ENCODE measurements at regions not wholly inside any gene's neighbourhood (a gene's known extent, or its start where the extent isn't known, plus 50 kb on each side); places are given as distances from the start of the nearest gene placed in this dataset.
A peak's percentile ranks its signal among the peaks of the same experiment; 100 is the strongest.

DNA sequence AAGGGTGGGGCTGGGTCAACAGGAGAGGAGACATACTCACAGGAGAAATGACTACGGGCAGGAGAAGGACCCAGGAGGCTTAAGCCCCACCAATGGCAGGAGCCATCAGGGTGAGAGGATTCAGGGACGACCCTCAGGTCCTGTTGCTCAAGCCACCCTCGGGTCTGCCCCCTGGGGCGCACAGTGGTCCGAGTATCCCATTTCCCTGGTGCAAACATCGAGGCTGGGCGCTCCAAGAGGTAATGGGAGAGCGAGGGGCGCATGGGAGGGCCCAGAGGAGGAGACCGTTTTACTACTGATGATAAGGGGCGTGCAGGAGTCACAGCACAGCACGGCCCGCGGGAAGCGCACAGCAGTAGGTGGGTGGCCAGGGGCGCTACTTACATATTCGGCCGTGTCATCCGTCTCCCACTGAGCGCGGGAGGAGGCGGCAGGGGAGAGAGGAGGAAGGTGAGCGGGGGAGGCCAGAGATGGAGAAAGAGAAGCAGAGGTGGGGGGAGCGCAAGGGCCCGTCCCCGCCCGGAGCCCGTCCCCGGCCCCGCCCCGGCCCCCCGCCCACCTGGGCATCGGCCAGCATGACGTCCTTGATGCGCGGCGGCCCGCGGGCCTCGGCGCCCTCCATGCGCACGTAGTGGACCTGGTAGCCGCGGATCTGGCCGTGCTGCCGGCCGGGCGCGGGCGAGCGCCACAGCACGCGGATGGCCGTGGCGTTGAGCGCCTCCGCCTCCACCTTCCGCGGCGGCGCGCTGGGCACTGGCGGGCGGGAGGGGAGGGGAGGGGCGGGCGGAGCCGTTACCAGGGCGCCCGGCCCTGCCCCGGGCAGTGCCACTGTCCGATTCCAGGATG lies 111.5 kb downstream of the PTPRS start:
- Histone ChIP-seq H4K20me1 (ENCODE audit: insufficient read depth) (no peaks in the 10 kb centered on the region), H3F3A (ENCODE audit: insufficient read depth) (peaks cover 6% of the 10 kb centered on the region; the same call in 1 of the 2 replicates), H3K27me3 (replicated peaks; ENCODE audit: insufficient read depth) (no peaks in the 10 kb centered on the region), H2AFZ (no peak overlapping the region), H3K4me1 (ENCODE audit: insufficient read depth) (no peaks in the 10 kb centered on the region), H3K36me3 (ENCODE audit: low read depth) (peaks cover 3% of the 10 kb centered on the region; the same call in 1 of the 2 replicates), H3K27ac (no peak overlapping the region), H3K9me2 (ENCODE audit: insufficient read depth) (no peaks in the 10 kb centered on the region), H3K9ac (no peak overlapping the region), H3K79me2 (ENCODE audit: insufficient read depth) (no peaks in the 10 kb centered on the region), H3K4me3 (no peak overlapping the region), H3K9me3 (ENCODE audit: low read depth) (no peaks in the 10 kb centered on the region), H3K4me2 (ENCODE audit: unreplicated experiment) (no peak overlapping the region)
- 59 to 71% methylated on average over 36 to 66 of the region's 72 CpGs for WGBS, 2 experiments (ENCODE audit: low coverage in 1 of 2, low lambda C conversion rate in 2 of 2, missing lambda C conversion rate in 2 of 2)
- in situ Hi-C loops (cut with MboI), result no loop called here
- TF ChIP-seq EZH2 (IDR thresholded peaks at IDR 0.05; ENCODE audit: insufficient read depth, poor library complexity, severe bottlenecking) (no peak), EZH2phosphoT487 (IDR thresholded peaks at IDR 0.05; ENCODE audit: insufficient read depth, low read depth) (no peak)
- peak; percentile 53 for DNase-seq

DNA sequence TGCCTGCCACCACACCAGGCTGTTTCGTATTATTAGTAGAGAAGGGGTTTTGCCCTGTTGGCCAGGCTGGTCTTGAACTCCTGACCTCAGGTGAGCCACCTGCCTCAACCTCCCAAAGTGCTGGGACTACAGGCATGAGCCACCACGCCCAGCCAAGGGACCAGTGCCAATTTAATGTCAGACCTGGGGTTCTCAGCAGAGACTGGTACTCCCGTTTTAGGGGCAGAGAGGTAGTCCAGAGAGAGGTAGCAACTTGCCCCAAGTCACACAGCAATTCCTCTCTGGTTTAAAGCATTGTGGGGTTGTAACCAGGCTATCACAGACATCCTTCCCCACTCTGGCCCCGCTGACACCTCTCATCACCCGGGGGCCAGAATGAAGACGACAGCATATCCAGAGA lies 112.1 kb downstream of the PTPRS start:
- TF ChIP-seq EZH2 (IDR thresholded peaks at IDR 0.05; ENCODE audit: insufficient read depth, poor library complexity, severe bottlenecking) (no peak), EZH2phosphoT487 (IDR thresholded peaks at IDR 0.05; ENCODE audit: insufficient read depth, low read depth) (no peak)
- Histone ChIP-seq H3K4me2 (ENCODE audit: unreplicated experiment) (no peak overlapping the region), H3K27ac (no peak overlapping the region), H3K79me2 (ENCODE audit: insufficient read depth) (no peaks in the 10 kb centered on the region), H3K9me3 (ENCODE audit: low read depth) (no peaks in the 10 kb centered on the region), H3K9me2 (ENCODE audit: insufficient read depth) (no peaks in the 10 kb centered on the region), H3K36me3 (ENCODE audit: low read depth) (peaks cover 3% of the 10 kb centered on the region; the same call in 1 of the 2 replicates), H3K9ac (no peak overlapping the region), H2AFZ (no peak overlapping the region), H4K20me1 (ENCODE audit: insufficient read depth) (no peaks in the 10 kb centered on the region), H3K27me3 (replicated peaks; ENCODE audit: insufficient read depth) (no peaks in the 10 kb centered on the region), H3K4me3 (no peak overlapping the region), H3K4me1 (ENCODE audit: insufficient read depth) (no peaks in the 10 kb centered on the region), H3F3A (ENCODE audit: insufficient read depth) (peaks cover 6% of the 10 kb centered on the region; the same call in 1 of the 2 replicates)
- in situ Hi-C loops (cut with MboI), result no loop called here
- WGBS, 2 experiments (ENCODE audit: low coverage in 1 of 2, low lambda C conversion rate in 2 of 2, missing lambda C conversion rate in 2 of 2), result 87 to 90% methylated on average over 6 of the region's 6 CpGs
- DNase-seq, result no peak

DNA sequence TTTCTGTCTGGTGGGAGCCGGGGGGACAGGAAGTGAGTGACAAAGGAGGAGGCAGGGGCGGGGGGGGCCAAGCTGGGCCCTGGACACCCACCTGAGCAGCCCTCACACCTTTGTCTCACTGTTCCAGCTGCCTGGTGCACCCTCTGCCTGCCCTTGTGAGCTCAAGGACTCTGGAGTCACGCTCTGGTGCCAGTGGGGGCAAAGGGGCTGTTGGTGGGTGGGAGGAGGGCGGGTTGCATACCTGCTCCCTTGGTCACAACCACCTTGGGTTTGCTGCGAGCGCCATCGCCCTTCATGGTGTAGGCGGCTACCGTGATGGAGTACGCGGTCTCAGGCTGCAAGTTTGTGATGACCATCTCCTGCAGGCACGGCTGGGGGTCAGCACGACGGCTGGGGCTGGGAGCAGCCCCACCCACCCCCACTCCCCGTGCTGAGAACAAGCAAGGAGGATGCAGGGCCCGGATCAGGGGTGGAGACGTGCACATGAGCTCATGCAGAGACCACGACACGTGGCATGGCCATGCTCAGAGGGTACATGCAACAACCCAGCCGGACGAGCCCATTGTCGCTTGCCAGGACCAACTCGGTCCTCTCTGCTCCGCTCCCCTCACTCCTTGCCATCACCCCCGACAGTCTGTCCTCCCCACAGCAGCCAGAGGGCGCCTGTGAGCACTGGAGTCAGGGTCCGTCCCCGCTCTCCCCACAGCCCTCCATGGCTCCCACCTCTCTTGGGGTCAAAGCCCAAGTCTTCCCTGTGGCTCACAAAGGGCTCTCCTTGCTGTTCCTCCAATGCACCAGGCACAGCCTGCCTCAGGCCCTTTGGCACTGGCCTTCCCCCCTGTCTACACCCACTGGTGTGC lies 114.9 kb downstream of the PTPRS start:
- Histone ChIP-seq H3K36me3 (ENCODE audit: low read depth) (peaks cover 5% of the 10 kb centered on the region), H3K9ac (no peak overlapping the region), H4K20me1 (ENCODE audit: insufficient read depth) (no peaks in the 10 kb centered on the region), H3K9me3 (ENCODE audit: low read depth) (no peaks in the 10 kb centered on the region), H3K27me3 (replicated peaks; ENCODE audit: insufficient read depth) (no peaks in the 10 kb centered on the region), H3K4me2 (ENCODE audit: unreplicated experiment) (no peak overlapping the region), H3K79me2 (ENCODE audit: insufficient read depth) (no peaks in the 10 kb centered on the region), H3K27ac (no peak overlapping the region), H3K9me2 (ENCODE audit: insufficient read depth) (no peaks in the 10 kb centered on the region), H3K4me3 (no peak overlapping the region), H3F3A (ENCODE audit: insufficient read depth) (no peaks in the 10 kb centered on the region), H3K4me1 (ENCODE audit: insufficient read depth) (no peaks in the 10 kb centered on the region), H2AFZ (no peak overlapping the region)
- in situ Hi-C loops (cut with MboI), result no loop called here
- WGBS, 2 experiments (ENCODE audit: low coverage in 1 of 2, low lambda C conversion rate in 2 of 2, missing lambda C conversion rate in 2 of 2), result 80 to 81% methylated on average over 23 to 28 of the region's 28 CpGs
- DNase-seq, result peak; percentile 21
- TF ChIP-seq EZH2 (IDR thresholded peaks at IDR 0.05; ENCODE audit: insufficient read depth, poor library complexity, severe bottlenecking), result no peak
- TF ChIP-seq EZH2phosphoT487 (IDR thresholded peaks at IDR 0.05; ENCODE audit: insufficient read depth, low read depth), result no peak

DNA sequence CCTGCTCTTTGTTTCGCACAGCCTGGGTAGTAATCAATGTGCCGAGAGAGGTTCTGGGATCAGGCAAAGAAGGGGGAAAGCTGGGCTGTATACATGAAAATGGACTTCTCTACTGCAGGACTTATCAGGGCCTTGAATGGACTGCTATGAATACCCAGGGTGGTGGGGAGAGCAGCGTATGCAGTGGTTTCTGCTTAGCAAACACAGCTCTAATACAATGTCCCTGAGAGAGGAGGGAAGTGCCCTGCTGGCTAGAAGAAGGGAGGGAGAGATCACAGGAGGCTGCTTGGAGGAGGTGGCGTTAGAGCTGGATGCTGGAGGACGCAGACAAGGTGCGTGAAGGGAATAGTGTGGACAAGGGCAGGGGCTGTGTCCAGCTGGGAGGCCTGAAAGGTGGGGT lies 116.1 kb downstream of the PTPRS start:
- no peak for TF ChIP-seq EZH2phosphoT487 (IDR thresholded peaks at IDR 0.05; ENCODE audit: insufficient read depth, low read depth)
- no peak for TF ChIP-seq EZH2 (IDR thresholded peaks at IDR 0.05; ENCODE audit: insufficient read depth, poor library complexity, severe bottlenecking)
- Histone ChIP-seq H3K4me3 (no peak overlapping the region), H3F3A (ENCODE audit: insufficient read depth) (no peaks in the 10 kb centered on the region), H4K20me1 (ENCODE audit: insufficient read depth) (no peaks in the 10 kb centered on the region), H3K9me3 (ENCODE audit: low read depth) (no peaks in the 10 kb centered on the region), H3K79me2 (ENCODE audit: insufficient read depth) (no peaks in the 10 kb centered on the region), H3K4me2 (ENCODE audit: unreplicated experiment) (no peak overlapping the region), H3K27me3 (replicated peaks; ENCODE audit: insufficient read depth) (no peaks in the 10 kb centered on the region), H3K27ac (no peak overlapping the region), H3K36me3 (ENCODE audit: low read depth) (peaks cover 11% of the 10 kb centered on the region; the same call in 1 of the 2 replicates), H3K4me1 (ENCODE audit: insufficient read depth) (no peaks in the 10 kb centered on the region), H2AFZ (no peak overlapping the region), H3K9me2 (ENCODE audit: insufficient read depth) (no peaks in the 10 kb centered on the region), H3K9ac (no peak overlapping the region)
- no peak for DNase-seq
- WGBS, 2 experiments (ENCODE audit: low coverage in 1 of 2, low lambda C conversion rate in 2 of 2, missing lambda C conversion rate in 2 of 2), result 93 to 94% methylated on average over 6 of the region's 6 CpGs
- in situ Hi-C loops (cut with MboI), result no loop called here
